ENCODE measurements at regions not wholly inside any gene's neighbourhood (a gene's known extent, or its start where the extent isn't known, plus 50 kb on each side); places are given as distances from the start of the nearest gene placed in this dataset.

GRCh38 chr7:46859963-46860475 is 721.9 kb downstream of the TNS3 start:
- Histone ChIP-seq H3K27me3 (no peaks in the 10 kb centered on the region), H3K27ac (no peak overlapping the region), H3K9me3 (no peaks in the 10 kb centered on the region), H3K4me3 (no peak overlapping the region), H3K36me3 (no peaks in the 10 kb centered on the region), H3K4me1 (peaks cover 0 to 13% (median 0%) of the 10 kb centered on the region in 4 donors)
- WGBS, 2 donors: 48 to 50% methylated on average over 6 of the region's 6 CpGs
- DNase-seq (ENCODE audit: low spot score in 2 of 2): no peak
- peak in 1 of 2 donors; percentile 14 for TF ChIP-seq EP300 (IDR thresholded peaks at IDR 0.05)
- TF ChIP-seq POLR2A (IDR thresholded peaks at IDR 0.05): no peak
- TF ChIP-seq, protein P1, sequence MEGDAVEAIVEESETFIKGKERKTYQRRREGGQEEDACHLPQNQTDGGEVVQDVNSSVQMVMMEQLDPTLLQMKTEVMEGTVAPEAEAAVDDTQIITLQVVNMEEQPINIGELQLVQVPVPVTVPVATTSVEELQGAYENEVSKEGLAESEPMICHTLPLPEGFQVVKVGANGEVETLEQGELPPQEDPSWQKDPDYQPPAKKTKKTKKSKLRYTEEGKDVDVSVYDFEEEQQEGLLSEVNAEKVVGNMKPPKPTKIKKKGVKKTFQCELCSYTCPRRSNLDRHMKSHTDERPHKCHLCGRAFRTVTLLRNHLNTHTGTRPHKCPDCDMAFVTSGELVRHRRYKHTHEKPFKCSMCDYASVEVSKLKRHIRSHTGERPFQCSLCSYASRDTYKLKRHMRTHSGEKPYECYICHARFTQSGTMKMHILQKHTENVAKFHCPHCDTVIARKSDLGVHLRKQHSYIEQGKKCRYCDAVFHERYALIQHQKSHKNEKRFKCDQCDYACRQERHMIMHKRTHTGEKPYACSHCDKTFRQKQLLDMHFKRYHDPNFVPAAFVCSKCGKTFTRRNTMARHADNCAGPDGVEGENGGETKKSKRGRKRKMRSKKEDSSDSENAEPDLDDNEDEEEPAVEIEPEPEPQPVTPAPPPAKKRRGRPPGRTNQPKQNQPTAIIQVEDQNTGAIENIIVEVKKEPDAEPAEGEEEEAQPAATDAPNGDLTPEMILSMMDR (IDR thresholded peaks at IDR 0.05): no peak

- Histone ChIP-seq H3K4me3 (no peak overlapping the region), H3K4me1 (peaks cover 0 to 21% (median 0%) of the 10 kb centered on the region in 4 donors), H3K36me3 (no peaks in the 10 kb centered on the region), H3K27me3 (no peaks in the 10 kb centered on the region), H3K9me3 (no peaks in the 10 kb centered on the region), H3K27ac (no peak overlapping the region)
- TF ChIP-seq, protein P1 (IDR thresholded peaks at IDR 0.05): no peak
- peak in 1 of 2 donors; percentile 46 for TF ChIP-seq EP300 (IDR thresholded peaks at IDR 0.05)
- TF ChIP-seq POLR2A (IDR thresholded peaks at IDR 0.05): no peak
- whole genome bisulfite sequencing, 2 donors: 42 to 43% methylated on average over 4 of the region's 4 CpGs
- DNase-seq (ENCODE audit: low spot score in 2 of 2): peak; percentile 33 to 48
Observed at GRCh38 chr7:46855851-46856250, 726.1 kb downstream of the TNS3 start.

- H3K27ac ChIP-seq: no peak overlapping the region
- H3K9me3 ChIP-seq: no peaks in the 10 kb centered on the region
- H3K27me3 ChIP-seq: no peaks in the 10 kb centered on the region
- H3K4me3 ChIP-seq: no peak overlapping the region
- H3K4me1 ChIP-seq: peaks cover 0 to 21% (median 0%) of the 10 kb centered on the region in 4 donors
- WGBS, 2 donors: 67 to 74% methylated on average over 1 of the region's 1 CpG
- H3K36me3 ChIP-seq: no peaks in the 10 kb centered on the region
- TF ChIP-seq POLR2A (IDR thresholded peaks at IDR 0.05) (no peak), EP300 (IDR thresholded peaks at IDR 0.05) (no peak)
- TF ChIP-seq, protein P1 (IDR thresholded peaks at IDR 0.05): no peak
- DNase-seq (ENCODE audit: low spot score in 2 of 2): no peak
Observed at GRCh38 chr7:46854958-46855473, 726.9 kb downstream of the TNS3 start.

GRCh38 chr7:46853451-46853850 is 728.5 kb downstream of the TNS3 start:
- no peak for DNase-seq (ENCODE audit: low spot score in 2 of 2)
- 52 to 82% methylated on average over 1 of the region's 1 CpG for WGBS, 2 donors
- Histone ChIP-seq H3K27ac (no peak overlapping the region), H3K4me1 (peaks cover 0 to 21% (median 0%) of the 10 kb centered on the region in 4 donors), H3K36me3 (no peaks in the 10 kb centered on the region), H3K4me3 (no peak overlapping the region), H3K27me3 (no peaks in the 10 kb centered on the region), H3K9me3 (no peaks in the 10 kb centered on the region)
- TF ChIP-seq, protein P1 (IDR thresholded peaks at IDR 0.05): no peak

GRCh38 chr7:46852795-46853194 is 729.1 kb downstream of the TNS3 start:
- H3K27me3 ChIP-seq: no peaks in the 10 kb centered on the region
- no peak overlapping the region for H3K4me3 ChIP-seq
- no peak overlapping the region for H3K27ac ChIP-seq
- H3K4me1 ChIP-seq: peaks cover 0 to 21% (median 0%) of the 10 kb centered on the region in 4 donors
- no peaks in the 10 kb centered on the region for H3K9me3 ChIP-seq
- TF ChIP-seq EP300 (IDR thresholded peaks at IDR 0.05) (no peak), POLR2A (IDR thresholded peaks at IDR 0.05) (no peak)
- TF ChIP-seq, protein P1 (IDR thresholded peaks at IDR 0.05): no peak
- WGBS, 2 donors: 80 to 83% methylated on average over 3 of the region's 3 CpGs
- no peak for DNase-seq (ENCODE audit: low spot score in 2 of 2)
- H3K36me3 ChIP-seq: no peaks in the 10 kb centered on the region
